ENCODE measurements at regions not wholly inside any gene's neighbourhood (a gene's known extent, or its start where the extent isn't known, plus 50 kb on each side); places are given as distances from the start of the nearest gene placed in this dataset.
"Not testable (repeated sequence)": the region's sequence is repeated elsewhere in the genome, so short reads cannot be mapped to it uniquely, and the experiment has no call there.

GRCh38 chr10:64648915-64649314, 1127.7 kb downstream of the REEP3 start:
- DNase-seq (ENCODE audit: low read depth in 3 of 3, low spot score in 1 of 3) = no peak

- no peak for DNase-seq (ENCODE audit: low read depth in 3 of 3, low spot score in 1 of 3)
Observed at GRCh38 chr10:64658528-64658927, 1137.3 kb downstream of the REEP3 start.

GRCh38 chr10:64659311-64659710, 1138.1 kb downstream of the REEP3 start:
- no peak for DNase-seq (ENCODE audit: low read depth in 3 of 3, low spot score in 1 of 3)

- no peak for DNase-seq (ENCODE audit: low read depth in 3 of 3, low spot score in 1 of 3)
Observed at GRCh38 chr10:64682043-64682442, 1160.8 kb downstream of the REEP3 start.

- DNase-seq (ENCODE audit: low read depth in 3 of 3, low spot score in 1 of 3) = no peak
Observed at GRCh38 chr10:64690194-64690593, 1169.0 kb downstream of the REEP3 start.

- DNase-seq (ENCODE audit: low read depth in 3 of 3, low spot score in 1 of 3) = no peak
Observed at GRCh38 chr10:64699244-64699643, 1178.0 kb downstream of the REEP3 start.

GRCh38 chr10:64702086-64702485, 1180.9 kb downstream of the REEP3 start:
- not testable (repeated sequence) for DNase-seq (ENCODE audit: low read depth in 3 of 3, low spot score in 1 of 3)

GRCh38 chr10:64708884-64709681, 1187.9 kb downstream of the REEP3 start:
- DNase-seq (ENCODE audit: low read depth in 3 of 3, low spot score in 1 of 3) = no peak

- DNase-seq (ENCODE audit: low read depth in 3 of 3, low spot score in 1 of 3) = no peak
Observed at GRCh38 chr10:64726466-64726865, 1205.3 kb downstream of the REEP3 start.

GRCh38 chr10:64731016-64731415, 1209.8 kb downstream of the REEP3 start:
- no peak for DNase-seq (ENCODE audit: low read depth in 3 of 3, low spot score in 1 of 3)

GRCh38 chr10:64732372-64732957, 1211.3 kb downstream of the REEP3 start:
- no peak for DNase-seq (ENCODE audit: low read depth in 3 of 3, low spot score in 1 of 3)

- DNase-seq (ENCODE audit: low read depth in 3 of 3, low spot score in 1 of 3) = no peak
Observed at GRCh38 chr10:64733980-64734379, 1212.8 kb downstream of the REEP3 start.

- DNase-seq (ENCODE audit: low read depth in 3 of 3, low spot score in 1 of 3) = no peak
Observed at GRCh38 chr10:64738462-64738861, 1217.3 kb downstream of the REEP3 start.

GRCh38 chr10:64745565-64745964, 1224.4 kb downstream of the REEP3 start:
- DNase-seq (ENCODE audit: low read depth in 3 of 3, low spot score in 1 of 3) = no peak

GRCh38 chr10:64750672-64751071, 1229.5 kb downstream of the REEP3 start:
- no peak for DNase-seq (ENCODE audit: low read depth in 3 of 3, low spot score in 1 of 3)

- no peak for DNase-seq (ENCODE audit: low read depth in 3 of 3, low spot score in 1 of 3)
Observed at GRCh38 chr10:64753516-64753915, 1232.3 kb downstream of the REEP3 start.

GRCh38 chr10:64760371-64760770, 1239.2 kb downstream of the REEP3 start:
- no peak for DNase-seq (ENCODE audit: low read depth in 3 of 3, low spot score in 1 of 3)

GRCh38 chr10:64762861-64763260, 1241.7 kb downstream of the REEP3 start:
- no peak for DNase-seq (ENCODE audit: low read depth in 3 of 3, low spot score in 1 of 3)

GRCh38 chr10:64765498-64765897, 1244.3 kb downstream of the REEP3 start:
- no peak for DNase-seq (ENCODE audit: low read depth in 3 of 3, low spot score in 1 of 3)

- no peak for DNase-seq (ENCODE audit: low read depth in 3 of 3, low spot score in 1 of 3)
Observed at GRCh38 chr10:64771253-64772050, 1250.3 kb downstream of the REEP3 start.

GRCh38 chr10:64773357-64773756, 1252.2 kb downstream of the REEP3 start:
- DNase-seq (ENCODE audit: low read depth in 3 of 3, low spot score in 1 of 3) = no peak

GRCh38 chr10:64784451-64784850, 1263.2 kb downstream of the REEP3 start:
- not testable (repeated sequence) for DNase-seq (ENCODE audit: low read depth in 3 of 3, low spot score in 1 of 3)

All from stimulated activated CD4-positive, alpha-beta T cell treated with anti-CD3 and anti-CD28 coated beads, TNF-alpha, amount 100 ng/mL, for 1 hour (primary cell).